ENCODE measurements at regions not wholly inside any gene's neighbourhood (a gene's known extent, or its start where the extent isn't known, plus 50 kb on each side); places are given as distances from the start of the nearest gene placed in this dataset.

DNA sequence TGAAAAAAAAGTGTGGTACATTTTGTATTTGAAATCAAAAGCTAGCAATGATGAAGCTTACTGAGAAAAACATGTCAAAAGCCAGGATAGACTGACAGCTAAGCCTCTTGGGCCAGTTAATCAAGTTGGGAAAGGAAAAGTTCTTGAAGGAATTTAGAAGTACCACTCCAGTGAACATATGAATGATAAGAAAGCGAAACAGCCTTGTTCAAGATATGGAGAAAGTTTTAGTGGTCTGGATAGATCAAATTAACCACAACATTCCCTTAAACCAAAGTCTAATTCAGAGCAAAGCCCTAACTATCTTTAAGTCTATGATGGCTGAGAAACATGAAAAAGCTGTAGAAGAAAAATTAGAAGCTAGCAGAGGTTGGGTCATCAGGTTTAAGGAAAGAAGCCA, 268.3 kb downstream of the PDHA2 start (continued):
- TF ChIP-seq ZNF462 (CRISPR knock-in tag; IDR thresholded peaks at IDR 0.05), result no peak
- no peak for TF ChIP-seq ZNF114 (CRISPR knock-in tag; IDR thresholded peaks at IDR 0.05)

DNA sequence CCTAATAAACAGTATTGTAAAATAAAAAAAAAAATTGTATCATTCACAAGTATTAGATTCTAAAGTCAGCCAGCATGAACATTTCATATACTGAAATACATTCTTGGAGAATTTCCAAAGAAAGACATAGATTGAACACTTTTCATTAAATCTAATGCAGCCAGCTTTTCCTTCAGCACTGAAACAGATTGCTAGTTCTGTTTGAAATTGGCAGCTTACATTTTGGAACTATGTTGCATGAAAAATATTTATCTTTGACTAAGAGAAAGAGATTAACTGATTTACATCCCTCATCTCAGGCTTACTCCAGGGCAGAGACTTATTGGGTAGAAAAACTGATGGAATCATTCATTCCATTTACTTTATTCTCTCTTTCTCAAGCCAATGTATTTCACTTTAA, 272.7 kb downstream of the PDHA2 start:
- Mint-ChIP-seq H3K9me3 (peaks cover 4% of the 10 kb centered on the region; the same call in 1 of the 3 replicates), H3K27ac (no peak overlapping the region), H3K4me3 (no peak overlapping the region), H3K27me3 (ENCODE audit: insufficient read depth, low read depth, poor library complexity) (peaks cover 2% of the 10 kb centered on the region), H3K36me3 (ENCODE audit: low read depth) (peaks cover 7% of the 10 kb centered on the region), H3K4me1 (no peaks in the 10 kb centered on the region)
- Histone ChIP-seq H3K4me1 (ENCODE audit: insufficient read depth) (no peaks in the 10 kb centered on the region), H3K27ac (ENCODE audit: low read depth) (no peak overlapping the region), H3K4me3 (no peak overlapping the region), H3K79me2 (replicated peaks; ENCODE audit: insufficient read depth) (no peaks in the 10 kb centered on the region), H3F3A (replicated peaks; ENCODE audit: low read depth) (no peaks in the 10 kb centered on the region), H3K36me3 (ENCODE audit: insufficient read depth) (no peaks in the 10 kb centered on the region), H3K27me3 (ENCODE audit: insufficient read depth) (no peaks in the 10 kb centered on the region), H4K20me1 (replicated peaks; ENCODE audit: insufficient read depth) (no peaks in the 10 kb centered on the region), H2AFZ (no peak overlapping the region), H3K9me2 (ENCODE audit: insufficient read depth) (peaks cover 3% of the 10 kb centered on the region; the same call in 1 of the 2 replicates), H3K4me2 (no peak overlapping the region)
- DNase-seq (ENCODE audit: low spot score), result no peak
- ATAC-seq, result no peak
- TF ChIP-seq ZNF462 (CRISPR knock-in tag; IDR thresholded peaks at IDR 0.05) (no peak), CTCF (conservative IDR thresholded peaks at IDR 0.05; ENCODE audit: low read depth in 2 of 2) (no peak), NANOG (IDR thresholded peaks at IDR 0.05; ENCODE audit: borderline replicate concordance) (no peak), ZNF331 (CRISPR knock-in tag; IDR thresholded peaks at IDR 0.05; ENCODE audit: low read depth) (no peak), JUNB (IDR thresholded peaks at IDR 0.05; ENCODE audit: unreplicated experiment) (no peak), ZNF114 (CRISPR knock-in tag; IDR thresholded peaks at IDR 0.05) (no peak), CREB1 (CRISPR knock-in tag; IDR thresholded peaks at IDR 0.05; ENCODE audit: low read depth) (no peak)

Measured in GM23338 (cell line).